Smooth muscle cell (in vitro differentiated cells): ENCODE measurements at regions not wholly inside any gene's neighbourhood (a gene's known extent, or its start where the extent isn't known, plus 50 kb on each side); places are given as distances from the start of the nearest gene placed in this dataset.

Source experiments
- DNase-seq: peaks from one replicate; lab custom pipeline; 2025; ENCODE audit not compliant: unreplicated experiment; lab: John Stamatoyannopoulos, UW
- H2AFZ ChIP-seq: fragments of 200-600 bp; sonication (generic); 2 replicates; pipeline ENCODE4 v1.6.0; 2016; ENCODE audit warnings: antibody characterized with exemption, low read depth, mild to moderate bottlenecking
- H3F3A ChIP-seq: fragments of 200-600 bp; sonication (generic); 2 replicates; pipeline ENCODE4 v1.6.0; 2017; ENCODE audit warnings: antibody characterized with exemption, low read depth
- H3K27ac ChIP-seq: fragments of 200-600 bp; sonication (generic); 2 replicates; pipeline ENCODE4 v1.5.1; 2016; ENCODE audit warnings: low read depth, mild to moderate bottlenecking
- H3K27me3 ChIP-seq: fragments of 200-600 bp; sonication (generic); 2 replicates; pipeline ENCODE4 v1.6.1; 2016; ENCODE audit warnings: low read depth, mild to moderate bottlenecking
- H3K36me3 ChIP-seq: fragments of 200-600 bp; sonication (generic); 2 replicates; pipeline ENCODE4 v1.5.1; 2016; ENCODE audit warnings: low read depth
- H3K4me1 ChIP-seq: fragments of 200-600 bp; sonication (generic); 2 replicates; pipeline ENCODE4 v1.5.1; 2016; ENCODE audit warnings: low read depth
- H3K4me2 ChIP-seq: fragments of 200-600 bp; sonication (generic); 2 replicates; pipeline ENCODE4 v1.6.0; 2016; ENCODE audit warnings: mild to moderate bottlenecking
- H3K4me3 ChIP-seq: fragments of 200-600 bp; sonication (generic); 2 replicates; pipeline ENCODE4 v1.5.1; 2016; ENCODE audit warnings: mild to moderate bottlenecking
- H3K79me2 ChIP-seq: fragments of 200-600 bp; sonication (generic); 2 replicates; pipeline ENCODE4 v1.6.0; 2016; ENCODE audit warnings: low read depth, mild to moderate bottlenecking
- H3K9ac ChIP-seq: fragments of 200-600 bp; sonication (generic); 2 replicates; pipeline ENCODE4 v1.6.0; 2016; ENCODE audit warnings: low read depth
- H3K9me3 ChIP-seq: fragments of 200-600 bp; sonication (generic); replicated peaks from 2 replicates; pipeline ENCODE4 v1.5.1; 2016; ENCODE audit warnings: low read depth
- H4K20me1 ChIP-seq: fragments of 200-600 bp; sonication (generic); 2 replicates; pipeline ENCODE4 v1.6.0; 2016; ENCODE audit warnings: low read depth
- CTCF ChIP-seq: fragments of 200-600 bp; sonication (generic); IDR thresholded peaks from 2 replicates; pipeline ENCODE4 v1.5.1; 2017; ENCODE audit warnings: borderline replicate concordance, mild to moderate bottlenecking, antibody characterized with exemption; ENCODE audit not compliant: insufficient read depth, poor library complexity, severe bottlenecking
- WGBS: methylation state at CpG from one replicate; pipeline ENCODE4 v1.1.7; 2016; ENCODE audit warnings: low lambda C conversion rate; 5-methylcytosine and 5-hydroxymethylcytosine counted together

GRCh38 chr11:129281471-129282415, 89.6 kb upstream of the ARHGAP32 start:
- WGBS: 86% methylated on average over 11 of the region's 11 CpGs
- Histone ChIP-seq H3K27ac (no peak overlapping the region), H3K79me2 (peaks cover 18% of the 10 kb centered on the region), H3K4me2 (no peak overlapping the region), H3K4me1 (peaks cover 9% of the 10 kb centered on the region), H3K36me3 (no peaks in the 10 kb centered on the region), H3K9ac (no peak overlapping the region), H2AFZ (no peak overlapping the region), H4K20me1 (peaks cover 18% of the 10 kb centered on the region), H3K27me3 (no peaks in the 10 kb centered on the region), H3K4me3 (no peak overlapping the region), H3K9me3 (no peaks in the 10 kb centered on the region), H3F3A (peaks cover 9% of the 10 kb centered on the region)
- no peak for DNase-seq
- no peak for TF ChIP-seq CTCF

- H4K20me1 ChIP-seq: peaks cover 34% of the 10 kb centered on the region
- H3F3A ChIP-seq: peaks cover 9% of the 10 kb centered on the region
- no peaks in the 10 kb centered on the region for H3K9me3 ChIP-seq
- peaks cover 9% of the 10 kb centered on the region for H3K4me1 ChIP-seq
- peak overlapping the region; percentile 61 for H3K4me3 ChIP-seq
- H3K4me2 ChIP-seq: peak overlapping the region; percentile 86
- H2AFZ ChIP-seq: peak overlapping the region; percentile 75
- peaks cover 34% of the 10 kb centered on the region for H3K79me2 ChIP-seq
- peak overlapping the region; percentile 2 for H3K9ac ChIP-seq
- H3K27ac ChIP-seq: peak overlapping the region; percentile 45
- TF ChIP-seq CTCF: no peak
- no peaks in the 10 kb centered on the region for H3K27me3 ChIP-seq
- WGBS: 35% methylated on average over 16 of the region's 16 CpGs
- H3K36me3 ChIP-seq: no peaks in the 10 kb centered on the region
- DNase-seq: no peak
These were observed 88.1 kb upstream of the ARHGAP32 start for GRCh38 chr11:129280027-129280811.

- peak; percentile 36 for DNase-seq
- WGBS: 2% methylated on average over 50 of the region's 103 CpGs
- peak overlapping the region; percentile 75 for H2AFZ ChIP-seq
- H3K79me2 ChIP-seq: peaks cover 41% of the 10 kb centered on the region
- peak overlapping the region; percentile 2 for H3K9ac ChIP-seq
- peak overlapping the region; percentile 45 for H3K27ac ChIP-seq
- H4K20me1 ChIP-seq: peaks cover 41% of the 10 kb centered on the region
- no peaks in the 10 kb centered on the region for H3K27me3 ChIP-seq
- peak overlapping the region; percentile 86 for H3K4me2 ChIP-seq
- no peak for TF ChIP-seq CTCF
- H3K4me3 ChIP-seq: peak overlapping the region; percentile 61
- H3K9me3 ChIP-seq: no peaks in the 10 kb centered on the region
- H3F3A ChIP-seq: peaks cover 9% of the 10 kb centered on the region
- H3K4me1 ChIP-seq: peaks cover 9% of the 10 kb centered on the region
- no peaks in the 10 kb centered on the region for H3K36me3 ChIP-seq
These were observed 87.4 kb upstream of the ARHGAP32 start for GRCh38 chr11:129279326-129280026.
